Mucosa of descending colon (tissue), 3 donors: ENCODE measurements at regions not wholly inside any gene's neighbourhood (a gene's known extent, or its start where the extent isn't known, plus 50 kb on each side); places are given as distances from the start of the nearest gene placed in this dataset.
"Not testable (repeated sequence)": the region's sequence is repeated elsewhere in the genome, so short reads cannot be mapped to it uniquely, and the experiment has no call there.

Experiments
- ATAC-seq: fragments of 200-7000 bp; cut with Tn5 transposase; one replicate; pipeline ENCODE4 v1.9.1; 2020; ENCODE audit warnings: mild to moderate bottlenecking, moderate library complexity
- DNase-seq, 3 donors: peaks; one replicate each; pipeline ENCODE4 v3.0.0-alpha.2; 2020
- H3K36me3 ChIP-seq: fragments of 200-600 bp; one replicate; pipeline ENCODE4 v1.8.0; 2021; ENCODE audit warnings: low read depth, mild to moderate bottlenecking
- H3K4me1 ChIP-seq: fragments of 200-600 bp; one replicate; pipeline ENCODE4 v1.8.0; 2021; ENCODE audit warnings: low read depth, mild to moderate bottlenecking
- H3K4me3 ChIP-seq: fragments of 200-600 bp; one replicate; pipeline ENCODE4 v1.8.0; 2021; ENCODE audit warnings: mild to moderate bottlenecking
- H3K9me3 ChIP-seq: fragments of 200-600 bp; one replicate; pipeline ENCODE4 v1.8.0; 2021; ENCODE audit warnings: mild to moderate bottlenecking
- intact Hi-C, 2 donors: fragments of 100-400 bp; cut with DNase I in 1 of 2; cut with micrococcal nuclease in 1 of 2; formaldehyde crosslinking; loops; one replicate each; pipeline versions ENCODE4 v1.11.0 to v1.11.1; 2022; cut with DNase I, micrococcal nuclease
- TF ChIP-seq, protein P1 (sequence below): fragments of 200-600 bp; IDR thresholded peaks from one replicate; pipeline ENCODE4 v1.8.0; 2022; ENCODE audit warnings: antibody characterized with exemption, mild to moderate bottlenecking
- donor health status: DM: no; HTN: no; CAD: no; lungs with moderate emphysema.
- donor health status: DM: no; HTN: no; CAD: no.
- donor health status: DM: no; HTN: yes; CAD: no.

DNA sequence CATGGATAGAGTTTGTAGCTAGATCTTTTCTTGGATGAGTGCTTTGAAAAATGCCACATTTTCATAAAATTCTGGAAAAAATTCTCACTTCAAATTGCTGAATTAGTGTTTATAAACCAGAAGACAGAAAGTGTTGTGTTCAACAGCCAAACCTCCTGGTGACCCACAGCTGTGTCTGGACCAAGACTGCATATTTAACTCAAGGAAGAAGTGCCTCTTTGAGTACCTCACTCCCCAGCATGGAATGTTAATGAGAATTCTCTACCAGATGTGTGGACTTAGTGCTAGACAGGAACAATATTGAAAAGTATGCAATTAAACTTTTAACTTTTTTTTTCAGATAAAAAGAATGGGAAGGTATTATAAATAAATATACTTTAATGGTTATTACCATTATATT, 609.3 kb downstream of the COL12A1 start:
- Histone ChIP-seq H3K4me1 (no peaks in the 10 kb centered on the region), H3K36me3 (no peaks in the 10 kb centered on the region), H3K4me3 (no peak overlapping the region), H3K9me3 (no peaks in the 10 kb centered on the region)
- DNase-seq (no peak), ATAC-seq (no peak)
- TF ChIP-seq, protein P1, sequence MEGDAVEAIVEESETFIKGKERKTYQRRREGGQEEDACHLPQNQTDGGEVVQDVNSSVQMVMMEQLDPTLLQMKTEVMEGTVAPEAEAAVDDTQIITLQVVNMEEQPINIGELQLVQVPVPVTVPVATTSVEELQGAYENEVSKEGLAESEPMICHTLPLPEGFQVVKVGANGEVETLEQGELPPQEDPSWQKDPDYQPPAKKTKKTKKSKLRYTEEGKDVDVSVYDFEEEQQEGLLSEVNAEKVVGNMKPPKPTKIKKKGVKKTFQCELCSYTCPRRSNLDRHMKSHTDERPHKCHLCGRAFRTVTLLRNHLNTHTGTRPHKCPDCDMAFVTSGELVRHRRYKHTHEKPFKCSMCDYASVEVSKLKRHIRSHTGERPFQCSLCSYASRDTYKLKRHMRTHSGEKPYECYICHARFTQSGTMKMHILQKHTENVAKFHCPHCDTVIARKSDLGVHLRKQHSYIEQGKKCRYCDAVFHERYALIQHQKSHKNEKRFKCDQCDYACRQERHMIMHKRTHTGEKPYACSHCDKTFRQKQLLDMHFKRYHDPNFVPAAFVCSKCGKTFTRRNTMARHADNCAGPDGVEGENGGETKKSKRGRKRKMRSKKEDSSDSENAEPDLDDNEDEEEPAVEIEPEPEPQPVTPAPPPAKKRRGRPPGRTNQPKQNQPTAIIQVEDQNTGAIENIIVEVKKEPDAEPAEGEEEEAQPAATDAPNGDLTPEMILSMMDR, result no peak
- intact Hi-C loops, result no loop called here

DNA sequence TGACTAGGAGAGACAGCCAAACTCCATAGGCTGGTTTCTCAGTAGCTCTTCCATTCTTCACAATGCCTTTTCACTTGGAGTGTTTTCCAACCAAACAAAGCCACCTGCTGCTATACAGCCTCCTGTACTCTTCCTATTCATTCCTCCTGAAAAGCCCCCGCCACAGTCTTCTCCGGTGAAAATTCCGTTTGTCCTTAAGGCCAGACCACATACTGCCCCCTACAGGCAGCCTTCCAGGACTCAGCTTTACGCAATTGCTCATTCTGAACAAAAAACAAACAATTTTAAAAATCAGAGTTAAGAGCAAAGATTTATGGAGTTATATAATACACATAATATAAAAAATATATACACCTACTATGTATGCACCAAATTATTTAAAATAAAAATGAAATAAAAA, 611.5 kb downstream of the COL12A1 start:
- H3K4me3 ChIP-seq, DNase-seq, H3K9me3 ChIP-seq, ATAC-seq, H3K36me3 ChIP-seq, H3K4me1 ChIP-seq, intact Hi-C loops: not testable (repeated sequence)

DNA sequence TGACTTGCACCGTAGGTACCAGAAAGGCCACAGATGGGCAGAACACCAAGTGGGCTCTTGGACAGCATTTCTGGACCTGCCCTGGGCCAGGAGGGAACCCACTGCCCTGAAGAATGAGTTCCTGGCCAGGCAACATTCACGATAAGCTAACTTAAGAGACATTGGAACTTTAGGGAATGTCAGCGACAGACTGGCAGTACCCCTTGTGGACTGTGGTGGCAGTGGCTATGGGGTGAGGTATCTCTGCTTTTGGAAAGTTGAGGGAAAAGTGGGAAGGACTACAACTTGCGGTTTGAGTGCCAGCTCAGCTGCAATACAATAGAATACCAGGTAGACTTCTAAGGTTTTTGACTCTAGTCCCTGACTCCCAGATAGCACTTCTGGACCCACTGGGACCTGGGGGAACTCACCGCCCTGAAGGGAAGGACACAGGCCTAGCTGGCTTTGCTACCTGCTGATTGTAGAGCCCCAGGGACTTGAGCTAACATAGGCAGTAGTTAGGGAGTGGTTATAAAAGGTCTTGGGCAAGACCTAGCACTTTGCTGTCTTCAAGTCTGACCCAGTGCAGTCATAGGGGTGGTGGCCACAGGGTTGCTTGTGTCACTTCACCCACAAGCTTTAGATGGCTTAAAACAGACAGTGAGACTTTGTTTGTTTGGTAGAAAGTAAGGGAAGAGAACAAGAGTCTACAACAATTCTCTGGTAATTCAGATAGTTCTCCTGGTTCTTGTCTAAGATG, 617.6 kb downstream of the COL12A1 start:
- Histone ChIP-seq H3K4me1 (no peaks in the 10 kb centered on the region), H3K9me3 (no peaks in the 10 kb centered on the region), H3K36me3 (no peaks in the 10 kb centered on the region), H3K4me3 (no peak overlapping the region)
- no peak for DNase-seq
- ATAC-seq, result no peak
- intact Hi-C loops, result no loop called here
- TF ChIP-seq, protein P1, result no peak

DNA sequence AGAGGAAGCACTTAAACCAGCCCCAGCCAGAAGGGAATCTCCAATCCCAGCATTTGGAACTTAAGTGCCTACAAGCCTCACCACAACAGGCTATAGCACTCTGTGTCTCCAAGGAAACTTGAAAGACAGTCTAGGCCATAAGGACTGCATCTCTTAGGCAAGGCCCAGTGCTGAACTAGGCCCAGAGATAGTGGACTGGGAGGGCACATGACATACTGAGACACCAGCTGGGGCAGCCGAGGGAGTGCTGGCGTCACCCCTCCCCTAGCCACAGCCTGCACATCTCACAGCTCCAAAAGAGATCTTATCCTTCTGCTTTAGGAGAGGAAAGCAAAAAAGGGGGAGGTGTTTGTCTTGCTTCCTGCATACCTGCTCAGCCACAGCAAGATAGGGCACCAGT, 618.5 kb downstream of the COL12A1 start:
- TF ChIP-seq, protein P1, result no peak
- intact Hi-C loops, result no loop called here
- Histone ChIP-seq H3K4me3 (no peak overlapping the region), H3K9me3 (no peaks in the 10 kb centered on the region), H3K36me3 (no peaks in the 10 kb centered on the region), H3K4me1 (no peaks in the 10 kb centered on the region)
- DNase-seq (no peak), ATAC-seq (no peak)

DNA sequence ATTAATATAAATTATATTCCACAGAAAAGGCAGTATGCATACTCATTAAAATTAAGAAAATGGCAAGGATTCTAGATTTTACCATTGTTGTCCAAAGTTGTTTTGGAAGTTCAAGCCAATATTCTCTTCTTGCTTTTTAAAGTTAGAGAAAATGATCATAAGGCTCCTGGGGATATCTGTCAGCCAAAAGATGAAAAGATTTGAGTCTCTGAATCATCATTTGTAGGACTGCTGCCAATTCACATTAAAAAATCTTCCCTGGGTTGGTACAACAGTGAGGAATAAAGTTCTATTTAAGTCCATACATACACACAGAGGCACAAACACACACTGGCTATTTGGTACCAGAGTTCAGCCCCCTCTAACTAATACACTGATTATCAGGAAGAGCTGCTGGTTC, 620.1 kb downstream of the COL12A1 start:
- no peak for DNase-seq

DNA sequence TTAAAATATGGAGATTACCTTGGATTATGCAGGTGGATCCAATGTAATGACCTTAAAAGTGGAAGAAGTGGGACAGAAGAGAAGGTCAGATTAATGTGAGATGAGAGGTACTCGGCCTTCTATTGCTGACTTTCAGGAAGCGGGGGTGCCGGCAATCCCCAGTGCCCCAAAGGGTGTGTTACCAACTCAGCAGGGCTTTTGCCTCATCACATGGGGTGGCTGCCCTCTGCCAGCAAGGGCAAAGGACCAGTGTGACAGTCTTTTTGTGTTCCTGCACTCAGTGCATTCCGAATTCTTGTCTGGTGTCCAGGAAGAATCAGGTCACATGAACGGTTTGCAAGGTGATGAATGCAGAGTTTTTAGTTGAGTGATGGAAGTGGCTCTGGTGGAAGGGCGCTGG, 624.2 kb downstream of the COL12A1 start:
- H3K36me3 ChIP-seq, result no peaks in the 10 kb centered on the region
- intact Hi-C loops, result no loop called here
- no peaks in the 10 kb centered on the region for H3K4me1 ChIP-seq
- TF ChIP-seq, protein P1, result no peak
- no peak overlapping the region for H3K4me3 ChIP-seq
- DNase-seq (no peak), ATAC-seq (no peak)
- no peaks in the 10 kb centered on the region for H3K9me3 ChIP-seq

More for the DNA sequence above, 620.1 kb downstream of the COL12A1 start:
- Histone ChIP-seq H3K9me3 (no peaks in the 10 kb centered on the region), H3K4me1 (no peaks in the 10 kb centered on the region), H3K36me3 (no peaks in the 10 kb centered on the region), H3K4me3 (no peak overlapping the region)
- TF ChIP-seq, protein P1, result no peak
- intact Hi-C loops, result no loop called here
- no peak for ATAC-seq
